ENCODE measurements at regions not wholly inside any gene's neighbourhood (a gene's known extent, or its start where the extent isn't known, plus 50 kb on each side); places are given as distances from the start of the nearest gene placed in this dataset.

- no peak for TF ChIP-seq CTCF (IDR thresholded peaks at IDR 0.05)
- no peak for TF ChIP-seq POLR2A (IDR thresholded peaks at IDR 0.05)
Observed at GRCh38 chr3:5898106-5898505, 710.6 kb downstream of the EDEM1 start.
